Stimulated activated naive CD8-positive, alpha-beta T cell treated with anti-CD3 and anti-CD28 coated beads, Interleukin-15, Interleukin-2, amounts not matched to agents 100 U/mL and 50 U/mL, for 24 hours (primary cell): ENCODE measurements at regions not wholly inside any gene's neighbourhood (a gene's known extent, or its start where the extent isn't known, plus 50 kb on each side); places are given as distances from the start of the nearest gene placed in this dataset.

Experiments
- ATAC-seq: fragments of 150-1000 bp; cut with Tn5 transposase; one replicate; pipeline ENCODE4 v1.10.0; 2021
- DNase-seq: peaks from one replicate; pipeline ENCODE4 v3.0.0; 2021

- ATAC-seq (peak; percentile 8), DNase-seq (no peak)
Measured at GRCh38 chrX:65034292-65034667, 58.0 kb upstream of the ZC4H2 start.
